Adipocyte (in vitro differentiated cells): ENCODE measurements at regions not wholly inside any gene's neighbourhood (a gene's known extent, or its start where the extent isn't known, plus 50 kb on each side); places are given as distances from the start of the nearest gene placed in this dataset.

ENCODE experiments used
- DNase-seq: peaks from one replicate; pipeline ENCODE4 v3.0.0-alpha.2; 2015; ENCODE audit warnings: low read depth
- H3K27me3 ChIP-seq: replicated peaks from 2 replicates; pipeline ENCODE4 v1.7.0; 2013; ENCODE audit warnings: mild to moderate bottlenecking, low read length, moderate library complexity; ENCODE audit not compliant: control insufficient read depth, insufficient read depth
- H3K36me3 ChIP-seq: 2 replicates; pipeline ENCODE4 v1.7.0; 2013; ENCODE audit warnings: low read length, mild to moderate bottlenecking, moderate library complexity; ENCODE audit not compliant: control insufficient read depth, insufficient read depth, severe bottlenecking
- H3K4me1 ChIP-seq: 2 replicates; pipeline ENCODE4 v1.7.0; 2013; ENCODE audit warnings: mild to moderate bottlenecking, low read length, moderate library complexity; ENCODE audit not compliant: control insufficient read depth, insufficient read depth
- H3K4me3 ChIP-seq: 2 replicates; pipeline ENCODE4 v1.7.0; 2013; ENCODE audit warnings: mild to moderate bottlenecking, low read length, moderate library complexity
- H3K9ac ChIP-seq: 2 replicates; pipeline ENCODE4 v1.7.0; 2013; ENCODE audit warnings: mild to moderate bottlenecking, low read length, moderate library complexity
- H3K9me3 ChIP-seq: 2 replicates; pipeline ENCODE4 v1.7.0; 2013; ENCODE audit warnings: mild to moderate bottlenecking, low read length, moderate library complexity; ENCODE audit not compliant: control insufficient read depth

DNA sequence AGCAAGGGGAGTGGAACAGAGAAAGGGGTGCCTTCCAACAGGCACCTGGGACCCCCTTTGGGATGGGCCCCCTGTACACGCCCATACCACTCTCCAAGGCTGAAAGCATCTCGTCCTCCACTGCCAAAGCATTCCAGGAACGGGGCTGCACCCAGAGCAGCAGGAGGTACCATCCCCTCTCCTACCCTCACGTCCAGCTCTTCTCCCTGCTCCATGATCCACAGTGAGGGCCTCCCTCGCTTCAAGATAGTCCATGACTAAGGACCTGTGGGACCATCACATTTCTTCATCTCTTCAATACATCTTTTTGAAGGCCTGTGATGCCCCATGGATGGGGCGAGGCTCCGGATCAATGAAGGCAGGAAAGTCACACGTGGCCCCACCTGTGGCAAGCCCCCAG lies 209.9 kb downstream of the ANKRD60 start:
- H3K9ac ChIP-seq: no peak overlapping the region
- H3K9me3 ChIP-seq: peaks cover 3% of the 10 kb centered on the region
- no peak overlapping the region for H3K4me3 ChIP-seq
- H3K27me3 ChIP-seq: peaks cover 30% of the 10 kb centered on the region
- no peaks in the 10 kb centered on the region for H3K4me1 ChIP-seq
- H3K36me3 ChIP-seq: no peaks in the 10 kb centered on the region
- no peak for DNase-seq

DNA sequence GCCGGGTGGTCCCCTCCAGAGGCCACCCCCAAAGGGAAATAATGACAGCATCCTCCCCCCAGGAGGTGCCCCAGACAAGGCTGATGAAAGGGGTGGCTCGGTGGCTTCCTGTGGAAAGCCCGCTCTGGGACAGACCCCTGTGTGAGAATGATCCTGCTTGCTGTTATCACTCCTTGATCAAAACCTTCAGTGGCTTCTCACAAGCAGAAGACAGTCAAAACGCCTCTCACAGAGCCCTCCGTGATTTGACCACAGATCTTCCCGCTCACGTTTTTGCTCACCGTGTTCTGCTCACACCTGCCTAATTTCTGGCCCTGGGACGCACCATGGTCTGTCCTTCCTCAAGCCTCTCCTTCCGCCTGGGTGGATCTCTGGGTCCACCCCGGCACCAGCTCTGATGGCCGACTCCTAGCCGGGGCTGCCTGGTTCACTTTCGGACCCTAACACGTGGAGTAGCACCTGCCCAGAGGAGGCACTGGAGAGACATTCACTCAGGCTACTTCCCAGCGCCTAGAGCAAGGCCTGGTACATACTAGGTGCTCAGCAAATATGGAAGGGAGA lies 210.4 kb downstream of the ANKRD60 start:
- Histone ChIP-seq H3K9me3 (peaks cover 3% of the 10 kb centered on the region), H3K4me1 (no peaks in the 10 kb centered on the region), H3K4me3 (no peak overlapping the region), H3K36me3 (no peaks in the 10 kb centered on the region), H3K27me3 (peaks cover 32% of the 10 kb centered on the region), H3K9ac (no peak overlapping the region)
- DNase-seq: no peak

DNA sequence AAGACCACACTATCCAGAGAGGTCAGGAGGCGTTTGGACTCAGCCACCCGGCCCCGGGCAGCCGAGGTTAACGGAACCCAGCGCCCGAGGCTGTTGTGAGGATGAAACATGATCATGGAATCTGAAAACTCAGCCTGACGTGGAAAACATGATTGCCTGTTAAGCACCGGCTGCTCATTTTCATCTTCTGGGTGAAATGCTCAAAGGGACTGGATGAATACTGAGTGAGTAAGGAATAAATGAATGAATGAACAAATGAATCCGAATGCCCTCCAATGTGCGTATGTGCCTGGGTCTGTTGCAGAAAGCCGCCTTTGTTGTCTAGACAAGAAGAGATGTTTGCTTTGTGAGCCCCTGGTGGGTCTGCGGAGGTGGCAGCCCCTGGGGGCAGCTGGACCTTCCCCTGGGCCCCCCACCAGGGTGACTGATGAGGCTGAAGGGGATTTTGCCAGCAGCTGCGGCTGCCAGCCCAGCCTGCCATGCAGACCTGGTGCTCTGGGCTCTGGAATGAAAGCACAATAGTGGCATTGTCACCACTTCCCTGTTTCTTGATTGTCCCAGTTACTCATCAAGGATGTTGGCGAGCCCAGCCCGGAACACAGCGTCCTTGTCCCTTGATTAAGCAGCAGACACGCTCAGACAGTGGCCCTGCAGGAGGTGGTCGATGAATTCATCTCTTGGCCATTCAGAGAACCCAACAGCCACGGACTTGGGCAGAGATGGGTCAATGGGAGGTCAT lies 211.1 kb downstream of the ANKRD60 start:
- H3K9ac ChIP-seq: no peak overlapping the region
- peak; percentile 92 for DNase-seq
- peaks cover 31% of the 10 kb centered on the region for H3K27me3 ChIP-seq
- H3K9me3 ChIP-seq: peaks cover 3% of the 10 kb centered on the region
- no peaks in the 10 kb centered on the region for H3K36me3 ChIP-seq
- H3K4me1 ChIP-seq: no peaks in the 10 kb centered on the region
- no peak overlapping the region for H3K4me3 ChIP-seq

DNA sequence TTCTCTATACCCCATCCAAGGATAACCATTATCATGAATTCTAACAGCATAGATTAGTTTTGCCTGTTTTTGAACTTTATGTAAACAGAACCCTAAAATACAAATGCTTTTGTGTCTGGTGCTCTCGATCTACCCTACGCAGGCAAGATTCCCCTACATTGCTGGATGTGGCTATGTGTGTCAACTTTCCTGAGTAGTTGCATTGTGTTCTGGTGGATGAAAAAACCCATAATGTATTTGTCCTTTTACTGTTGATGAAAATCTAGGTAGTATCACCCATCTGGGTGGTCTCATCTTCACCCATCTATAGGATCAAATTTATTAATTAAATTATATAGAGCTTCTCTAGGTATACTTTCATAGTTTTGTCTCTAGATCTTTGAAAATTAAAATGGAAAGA lies 211.7 kb downstream of the ANKRD60 start:
- no peaks in the 10 kb centered on the region for H3K36me3 ChIP-seq
- peaks cover 3% of the 10 kb centered on the region for H3K9me3 ChIP-seq
- no peak overlapping the region for H3K4me3 ChIP-seq
- H3K27me3 ChIP-seq: peaks cover 36% of the 10 kb centered on the region
- no peaks in the 10 kb centered on the region for H3K4me1 ChIP-seq
- no peak overlapping the region for H3K9ac ChIP-seq
- no peak for DNase-seq

DNA sequence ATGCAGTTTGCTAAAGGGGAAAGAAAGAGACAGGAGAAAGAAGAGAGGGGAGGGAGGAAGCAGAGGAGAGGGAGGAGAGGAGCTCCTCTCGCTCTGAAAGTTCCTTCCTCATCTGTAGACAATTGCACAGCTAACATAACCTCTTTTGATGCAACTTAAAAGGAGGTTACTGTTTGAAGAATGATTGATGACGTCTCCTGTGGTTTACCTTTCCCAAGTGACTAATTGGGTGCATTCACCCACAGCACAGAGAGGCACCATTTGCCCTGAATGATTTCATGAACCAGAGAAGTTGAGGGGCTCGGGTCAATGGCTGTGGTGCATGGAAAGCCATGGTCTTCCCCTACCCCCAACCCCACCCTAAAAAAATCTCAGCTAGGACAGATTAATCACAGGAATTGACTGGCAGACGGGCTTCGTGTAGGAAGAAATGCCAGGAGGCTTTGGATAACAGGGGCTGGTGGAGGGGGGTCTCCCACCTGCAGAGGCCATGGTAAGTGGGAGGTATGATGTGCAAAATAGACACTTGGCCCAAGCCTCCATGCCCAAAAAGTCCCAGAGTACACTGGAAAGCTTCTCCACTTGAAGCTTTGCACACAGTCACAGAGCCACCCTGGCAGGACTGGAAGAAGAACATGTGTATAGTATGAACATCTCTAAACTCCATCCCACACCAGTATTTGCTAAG lies 213.7 kb downstream of the ANKRD60 start:
- peaks cover 51% of the 10 kb centered on the region for H3K27me3 ChIP-seq
- H3K9me3 ChIP-seq: peaks cover 3% of the 10 kb centered on the region
- no peak for DNase-seq
- H3K4me1 ChIP-seq: no peaks in the 10 kb centered on the region
- no peak overlapping the region for H3K9ac ChIP-seq
- H3K36me3 ChIP-seq: no peaks in the 10 kb centered on the region
- H3K4me3 ChIP-seq: no peak overlapping the region

DNA sequence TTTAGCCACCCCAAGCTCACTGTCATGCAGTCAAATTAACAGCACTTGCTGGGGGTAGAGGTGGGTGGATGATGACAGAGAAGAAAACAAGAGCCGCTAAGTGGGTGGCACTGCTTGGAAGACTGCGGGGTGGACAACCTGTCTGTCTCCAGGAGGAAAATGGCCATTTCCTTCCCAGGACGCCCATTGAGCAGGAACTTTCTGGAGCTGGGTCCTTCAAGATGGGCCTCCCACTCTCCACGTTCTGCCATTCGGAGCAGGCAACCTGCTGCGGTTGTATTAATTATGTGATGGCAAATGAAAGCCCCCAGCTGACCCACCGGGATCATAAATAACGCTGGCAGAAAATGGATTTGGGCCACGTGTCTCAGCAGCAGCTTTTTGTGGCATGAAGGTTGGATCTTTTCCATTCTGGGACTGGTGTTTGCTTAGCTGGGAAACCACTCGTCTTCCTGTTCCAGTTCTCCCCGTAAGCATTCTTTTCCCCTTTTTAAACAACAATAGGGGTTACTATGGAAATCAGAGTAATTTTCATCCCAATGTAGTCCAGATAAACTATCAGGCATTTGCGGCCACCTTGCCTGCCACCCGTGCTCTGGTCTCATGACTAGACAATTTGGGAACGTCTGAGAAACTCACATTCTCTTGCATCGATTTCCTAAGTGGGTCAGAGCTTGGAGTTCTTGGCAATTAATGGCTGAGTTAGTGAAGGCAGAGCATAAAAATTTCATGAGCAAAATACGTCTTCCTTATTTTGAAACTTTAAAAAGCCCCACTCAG lies 215.5 kb downstream of the ANKRD60 start:
- DNase-seq: no peak
- Histone ChIP-seq H3K4me3 (no peak overlapping the region), H3K36me3 (no peaks in the 10 kb centered on the region), H3K27me3 (peaks cover 62% of the 10 kb centered on the region), H3K4me1 (no peaks in the 10 kb centered on the region), H3K9ac (no peak overlapping the region), H3K9me3 (peaks cover 3% of the 10 kb centered on the region)

DNA sequence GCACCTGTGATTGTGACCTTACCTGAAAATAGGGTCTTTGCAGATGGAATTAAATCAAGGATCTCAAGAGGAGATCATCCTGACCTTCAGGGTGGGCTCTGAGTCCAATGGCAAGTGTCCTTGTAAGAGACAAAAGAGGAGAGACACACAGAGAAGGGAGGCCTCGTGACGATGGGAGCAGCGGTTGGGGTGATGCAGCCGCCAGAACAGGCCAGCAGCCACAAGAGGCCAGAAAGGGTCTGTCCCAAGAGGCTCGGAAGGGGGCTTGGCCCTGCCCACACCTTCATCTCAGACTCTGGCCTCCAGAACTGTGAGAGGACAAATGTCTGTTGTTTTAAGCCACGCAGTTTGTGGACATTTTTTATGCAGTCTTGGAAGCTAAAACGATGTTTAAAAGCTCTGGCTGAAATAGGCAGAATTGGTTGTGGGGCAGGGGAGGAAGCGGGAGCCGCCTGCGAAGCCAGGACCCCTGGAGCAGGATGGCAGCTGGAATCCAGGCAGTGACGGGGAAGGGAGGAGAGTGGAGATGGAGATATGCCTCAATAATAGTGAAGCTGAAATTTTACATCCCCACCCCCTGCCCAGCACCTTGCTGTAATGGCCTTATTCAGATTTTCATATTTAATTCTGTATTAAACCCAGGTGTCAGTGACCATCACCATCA lies 216.4 kb downstream of the ANKRD60 start:
- Histone ChIP-seq H3K9me3 (peaks cover 3% of the 10 kb centered on the region), H3K4me3 (no peak overlapping the region), H3K4me1 (no peaks in the 10 kb centered on the region), H3K36me3 (no peaks in the 10 kb centered on the region), H3K9ac (no peak overlapping the region), H3K27me3 (peaks cover 65% of the 10 kb centered on the region)
- no peak for DNase-seq

DNA sequence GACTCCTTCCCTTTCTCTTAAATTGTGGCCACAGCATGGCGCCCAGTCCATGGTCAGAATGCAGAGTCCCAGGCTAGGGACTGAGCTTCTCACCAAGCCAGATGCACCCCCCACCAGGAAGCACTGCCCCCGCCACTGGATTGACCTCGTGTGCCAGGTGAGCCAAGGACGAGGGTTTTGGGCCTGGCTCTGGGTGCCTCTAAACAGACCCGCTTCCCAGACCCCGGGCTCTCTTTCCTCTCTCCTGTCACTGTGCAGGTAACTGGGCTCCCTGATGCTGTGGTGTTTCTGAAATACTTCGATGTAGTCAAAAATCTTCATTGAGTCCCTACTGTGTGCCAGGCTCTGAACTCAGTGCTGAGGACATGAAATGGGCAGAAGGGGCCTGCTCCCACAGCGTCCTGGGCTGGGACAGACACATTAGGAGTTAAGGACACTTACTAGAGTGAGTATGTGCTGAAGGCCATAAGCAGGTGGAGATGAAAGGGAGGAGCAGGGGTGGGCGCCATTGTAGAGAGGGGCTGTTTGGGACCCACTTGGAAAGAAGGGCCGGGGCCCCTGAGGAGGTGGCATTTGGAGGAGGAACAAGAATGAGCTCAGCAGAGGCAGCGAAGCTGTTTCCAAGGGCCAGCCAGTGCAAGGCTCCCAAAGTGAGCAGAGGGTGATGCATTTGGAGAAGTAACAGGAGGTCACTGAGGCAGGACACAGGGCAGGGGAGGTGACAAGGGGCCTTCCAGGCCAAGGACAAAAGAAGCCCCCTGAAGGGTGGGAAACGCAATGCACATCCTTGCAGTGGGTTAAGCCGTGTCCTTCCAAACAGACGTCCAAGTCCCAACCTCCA lies 217.1 kb downstream of the ANKRD60 start:
- no peaks in the 10 kb centered on the region for H3K36me3 ChIP-seq
- no peak overlapping the region for H3K9ac ChIP-seq
- H3K4me1 ChIP-seq: no peaks in the 10 kb centered on the region
- peaks cover 3% of the 10 kb centered on the region for H3K9me3 ChIP-seq
- no peak for DNase-seq
- peaks cover 72% of the 10 kb centered on the region for H3K27me3 ChIP-seq
- H3K4me3 ChIP-seq: no peak overlapping the region

DNA sequence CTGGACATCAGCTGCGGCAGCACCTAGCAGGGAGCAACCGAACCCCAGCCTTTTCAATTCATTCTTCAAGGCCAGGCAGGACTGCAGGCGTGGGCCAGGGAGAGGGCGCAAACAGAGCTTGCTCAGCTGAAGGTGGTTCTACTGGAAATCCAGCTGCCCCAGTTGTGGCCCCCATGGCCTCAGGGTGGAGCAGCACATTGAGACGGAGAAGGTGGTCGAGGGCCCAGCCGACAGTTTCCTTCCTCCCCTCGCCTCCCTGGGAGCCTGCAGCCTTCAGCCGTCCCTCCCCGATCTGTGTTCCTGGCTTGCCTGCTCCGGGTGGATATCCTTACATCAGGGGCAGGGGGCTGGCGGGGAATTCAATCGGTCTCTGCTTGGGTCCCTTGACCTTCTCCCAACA lies 217.8 kb downstream of the ANKRD60 start:
- Histone ChIP-seq H3K4me1 (no peaks in the 10 kb centered on the region), H3K4me3 (no peak overlapping the region), H3K27me3 (peaks cover 74% of the 10 kb centered on the region), H3K9ac (no peak overlapping the region), H3K36me3 (no peaks in the 10 kb centered on the region), H3K9me3 (peaks cover 3% of the 10 kb centered on the region)
- DNase-seq: no peak

DNA sequence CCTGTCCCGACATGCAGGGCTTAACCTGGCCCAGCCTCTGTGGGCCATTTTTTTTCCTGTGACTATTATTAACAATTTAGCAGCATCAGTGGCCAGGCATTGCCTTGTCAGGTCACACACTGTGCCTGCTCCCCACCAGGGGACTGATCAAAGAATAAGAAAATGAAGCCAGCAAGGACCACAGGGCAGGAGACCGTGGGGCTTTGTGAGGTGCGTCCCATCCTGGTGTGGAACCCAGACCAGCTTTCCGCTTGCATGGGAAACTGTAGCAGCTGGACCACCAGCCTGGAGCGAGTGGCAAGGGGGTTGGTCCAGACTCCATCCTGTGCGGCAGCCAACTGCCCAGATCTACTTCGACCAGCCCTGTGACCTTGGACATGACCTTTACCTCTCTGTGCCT lies 218.3 kb downstream of the ANKRD60 start:
- no peak overlapping the region for H3K4me3 ChIP-seq
- peaks cover 2% of the 10 kb centered on the region for H3K9me3 ChIP-seq
- H3K27me3 ChIP-seq: peaks cover 76% of the 10 kb centered on the region
- no peak overlapping the region for H3K9ac ChIP-seq
- no peaks in the 10 kb centered on the region for H3K4me1 ChIP-seq
- no peaks in the 10 kb centered on the region for H3K36me3 ChIP-seq
- no peak for DNase-seq
